ENCODE measurements at regions not wholly inside any gene's neighbourhood (a gene's known extent, or its start where the extent isn't known, plus 50 kb on each side); places are given as distances from the start of the nearest gene placed in this dataset.

GRCh38 chr18:40926679-40927078, 1028.4 kb upstream of the PIK3C3 start:
- DNase-seq: no peak

- no peak for DNase-seq
Observed at GRCh38 chr18:40925071-40925541, 1029.9 kb upstream of the PIK3C3 start.

- no peak for DNase-seq
Observed at GRCh38 chr18:40921845-40922629, 1033.0 kb upstream of the PIK3C3 start.

GRCh38 chr18:40917056-40917455, 1038.0 kb upstream of the PIK3C3 start:
- no peak for DNase-seq

- no peak for DNase-seq
Observed at GRCh38 chr18:40915724-40916123, 1039.3 kb upstream of the PIK3C3 start.

GRCh38 chr18:40911582-40912254, 1043.3 kb upstream of the PIK3C3 start:
- no peak for DNase-seq

- no peak for DNase-seq
Observed at GRCh38 chr18:40911041-40911440, 1044.0 kb upstream of the PIK3C3 start.

- no peak for DNase-seq
Observed at GRCh38 chr18:40907842-40908241, 1047.2 kb upstream of the PIK3C3 start.

GRCh38 chr18:40904295-40904694, 1050.7 kb upstream of the PIK3C3 start:
- no peak for DNase-seq

- no peak for DNase-seq
Observed at GRCh38 chr18:40902436-40902835, 1052.6 kb upstream of the PIK3C3 start.

- no peak for DNase-seq
Observed at GRCh38 chr18:40897884-40898283, 1057.2 kb upstream of the PIK3C3 start.

- no peak for DNase-seq
Observed at GRCh38 chr18:40883271-40883670, 1071.8 kb upstream of the PIK3C3 start.

- DNase-seq: no peak
Observed at GRCh38 chr18:40882468-40882867, 1072.6 kb upstream of the PIK3C3 start.

- DNase-seq: no peak
Observed at GRCh38 chr18:40878371-40878770, 1076.7 kb upstream of the PIK3C3 start.

- no peak for DNase-seq
Observed at GRCh38 chr18:40877096-40877495, 1077.9 kb upstream of the PIK3C3 start.

- DNase-seq: no peak
Observed at GRCh38 chr18:40875101-40875615, 1079.9 kb upstream of the PIK3C3 start.

GRCh38 chr18:40874233-40874632, 1080.8 kb upstream of the PIK3C3 start:
- DNase-seq: no peak

GRCh38 chr18:40868110-40868858, 1086.8 kb upstream of the PIK3C3 start:
- DNase-seq: no peak

GRCh38 chr18:40867459-40867858, 1087.6 kb upstream of the PIK3C3 start:
- no peak for DNase-seq

- no peak for DNase-seq
Observed at GRCh38 chr18:40866968-40867367, 1088.1 kb upstream of the PIK3C3 start.

- DNase-seq: no peak
Observed at GRCh38 chr18:40866013-40866645, 1088.9 kb upstream of the PIK3C3 start.

GRCh38 chr18:40864846-40865245, 1090.2 kb upstream of the PIK3C3 start:
- DNase-seq: no peak

GRCh38 chr18:40863801-40864200, 1091.2 kb upstream of the PIK3C3 start:
- no peak for DNase-seq
